ENCODE measurements at regions not wholly inside any gene's neighbourhood (a gene's known extent, or its start where the extent isn't known, plus 50 kb on each side); places are given as distances from the start of the nearest gene placed in this dataset.

DNA sequence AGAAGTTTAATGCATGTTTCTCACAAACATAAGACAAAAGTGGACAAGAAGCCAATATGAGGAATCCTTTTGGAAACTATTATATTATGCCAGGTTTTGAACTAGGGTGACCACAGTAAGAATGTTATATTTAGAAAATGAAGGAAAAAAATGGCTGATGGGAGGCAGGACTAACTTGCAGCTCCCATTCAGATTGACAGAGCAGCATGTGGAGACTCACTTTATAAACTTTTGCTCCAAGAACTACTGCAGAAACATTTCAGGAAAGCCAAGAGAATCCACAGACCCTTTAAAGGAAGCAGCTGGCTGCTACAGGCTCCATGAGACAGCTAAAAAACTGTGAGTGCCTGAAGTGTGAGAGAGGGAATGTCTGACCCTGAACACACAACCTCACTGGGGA, 738.6 kb upstream of the GRIA3 start:
- no peak overlapping the region for H3K9ac ChIP-seq (ENCODE audit: insufficient read depth in 1 of 2, low read depth in 2 of 2, low read length in 2 of 2)
- no peak overlapping the region for H3K4me3 ChIP-seq
- H3K27me3 ChIP-seq (ENCODE audit: control insufficient read depth in 2 of 2, insufficient read depth in 2 of 2, low read length in 2 of 2) = no peaks in the 10 kb centered on the region
- intact Hi-C loops (cut with micrococcal nuclease) (no loop called here), in situ Hi-C loops (cut with MboI) (no loop called here)
- no peaks in the 10 kb centered on the region for H3K9me3 ChIP-seq (replicated peaks; ENCODE audit: control insufficient read depth, insufficient read depth, low read depth, low read length)
- no peak for ATAC-seq
- H3K36me3 ChIP-seq (ENCODE audit: control insufficient read depth, insufficient read depth, low read length) = no peaks in the 10 kb centered on the region
- no peak for FAIRE-seq
- no peak for DNase-seq (ENCODE audit: extremely low read depth in 1 of 4, low spot score in 3 of 4)
- no peaks in the 10 kb centered on the region for H3K4me1 ChIP-seq (replicated peaks in 1 of 2; ENCODE audit: control insufficient read depth in 2 of 2, insufficient read depth in 2 of 2, low read length in 2 of 2)
- ChIA-PET POLR2A (no interaction called here), CTCF (ENCODE audit: low intra/inter-chr PET ratio) (no interaction called here)
- no peak overlapping the region for H3K4me2 ChIP-seq (ENCODE audit: insufficient read depth, low read length)
- no peaks in the 10 kb centered on the region for H4K20me1 ChIP-seq (replicated peaks; ENCODE audit: control insufficient read depth, insufficient read depth, low read length)
- BruUV-seq (replicated peaks) = no TSS peak
- no peak overlapping the region for H2AFZ ChIP-seq (ENCODE audit: low read depth, low read length)
- no peaks in the 10 kb centered on the region for H3K79me2 ChIP-seq (ENCODE audit: control insufficient read depth, insufficient read depth, low read length)
- no peaks in the 10 kb centered on the region for H3K9me1 ChIP-seq (ENCODE audit: control insufficient read depth, insufficient read depth, low read length)
- no peak overlapping the region for H3K27ac ChIP-seq (ENCODE audit: extremely low read depth, low read depth, low read length)
- TF ChIP-seq, protein P1, sequence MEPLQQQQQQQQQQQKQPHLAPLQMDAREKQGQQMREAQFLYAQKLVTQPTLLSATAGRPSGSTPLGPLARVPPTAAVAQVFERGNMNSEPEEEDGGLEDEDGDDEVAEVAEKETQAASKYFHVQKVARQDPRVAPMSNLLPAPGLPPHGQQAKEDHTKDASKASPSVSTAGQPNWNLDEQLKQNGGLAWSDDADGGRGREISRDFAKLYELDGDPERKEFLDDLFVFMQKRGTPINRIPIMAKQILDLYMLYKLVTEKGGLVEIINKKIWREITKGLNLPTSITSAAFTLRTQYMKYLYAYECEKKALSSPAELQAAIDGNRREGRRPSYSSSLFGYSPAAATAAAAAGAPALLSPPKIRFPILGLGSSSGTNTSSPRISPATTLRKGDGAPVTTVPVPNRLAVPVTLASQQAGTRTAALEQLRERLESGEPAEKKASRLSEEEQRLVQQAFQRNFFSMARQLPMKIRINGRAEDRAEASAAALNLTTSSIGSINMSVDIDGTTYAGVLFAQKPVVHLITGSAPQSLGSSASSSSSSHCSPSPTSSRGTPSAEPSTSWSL (CRISPR knock-in tag; IDR thresholded peaks at IDR 0.05; ENCODE audit: borderline replicate concordance) = no peak
- no peak for TF ChIP-seq RNF2 (IDR thresholded peaks at IDR 0.05)
- TF ChIP-seq RFX5 (IDR thresholded peaks at IDR 0.05; ENCODE audit: low read depth, low read length) = no peak
- no peak for TF ChIP-seq NONO (IDR thresholded peaks at IDR 0.05; ENCODE audit: low read depth in 2 of 2, low read length in 1 of 2)
- TF ChIP-seq PTBP1 (IDR thresholded peaks at IDR 0.05; ENCODE audit: low read depth, low read length) = no peak
- TF ChIP-seq ZNF696 (CRISPR knock-in tag; conservative IDR thresholded peaks at IDR 0.05) = no peak

DNA sequence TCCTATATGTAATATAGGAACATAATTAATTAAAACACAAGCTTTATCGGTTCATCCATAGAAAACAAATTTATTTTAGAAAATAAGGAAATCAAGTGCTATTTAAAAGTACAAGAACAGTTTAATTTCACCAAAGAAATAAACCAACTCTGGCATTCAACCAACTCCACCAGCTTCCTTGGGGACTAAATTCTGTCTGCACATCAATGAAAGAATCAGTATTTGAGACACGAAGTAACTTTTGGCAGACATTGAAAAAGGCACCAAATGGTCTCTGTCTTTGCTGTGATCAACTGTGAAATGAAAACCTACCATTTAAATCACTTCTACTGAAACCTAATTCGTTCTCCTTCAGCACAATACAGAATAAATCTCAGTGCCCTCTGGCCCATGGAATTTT, 719.7 kb upstream of the GRIA3 start:
- in situ Hi-C loops (cut with MboI) (no loop called here), intact Hi-C loops (cut with micrococcal nuclease) (no loop called here)
- no peaks in the 10 kb centered on the region for H3K79me2 ChIP-seq (ENCODE audit: control insufficient read depth, insufficient read depth, low read length)
- TF ChIP-seq ZNF780A (CRISPR knock-in tag; IDR thresholded peaks at IDR 0.05) (no peak), ZFX (CRISPR knock-in tag; IDR thresholded peaks at IDR 0.05) (no peak), PHF20 (IDR thresholded peaks at IDR 0.05; ENCODE audit: partially characterized antibody) (no peak), ZNF445 (CRISPR knock-in tag; IDR thresholded peaks at IDR 0.05; ENCODE audit: low read depth) (no peak), ZNF766 (CRISPR knock-in tag; conservative IDR thresholded peaks at IDR 0.05) (no peak), RBBP5 (IDR thresholded peaks at IDR 0.05; ENCODE audit: borderline replicate concordance, insufficient read depth, low read length, poor library complexity, severe bottlenecking) (no peak), ZNF764 (CRISPR knock-in tag; IDR thresholded peaks at IDR 0.05; ENCODE audit: low read depth) (no peak), BCOR (IDR thresholded peaks at IDR 0.05) (no peak), TEAD1 (CRISPR knock-in tag; IDR thresholded peaks at IDR 0.05) (no peak), ZBTB17 (CRISPR knock-in tag; IDR thresholded peaks at IDR 0.05) (no peak)
- no peak overlapping the region for H3K4me2 ChIP-seq (ENCODE audit: insufficient read depth, low read length)
- no peaks in the 10 kb centered on the region for H3K9me1 ChIP-seq (ENCODE audit: control insufficient read depth, insufficient read depth, low read length)
- WGBS (ENCODE audit: insufficient coverage, low coverage, missing lambda C conversion rate) = 0% methylated on average over 3 of the region's 3 CpGs
- no peak for ATAC-seq
- H3K4me3 ChIP-seq = no peak overlapping the region
- H3K27ac ChIP-seq (ENCODE audit: extremely low read depth, low read depth, low read length) = no peak overlapping the region
- H3K36me3 ChIP-seq (ENCODE audit: control insufficient read depth, insufficient read depth, low read length) = no peaks in the 10 kb centered on the region
- H3K9ac ChIP-seq (ENCODE audit: insufficient read depth in 1 of 2, low read depth in 2 of 2, low read length in 2 of 2) = no peak overlapping the region
- DNase-seq (ENCODE audit: extremely low read depth in 1 of 4, low spot score in 3 of 4) = no peak
- no peak overlapping the region for H2AFZ ChIP-seq (ENCODE audit: low read depth, low read length)
- no peaks in the 10 kb centered on the region for H4K20me1 ChIP-seq (replicated peaks; ENCODE audit: control insufficient read depth, insufficient read depth, low read length)
- no peaks in the 10 kb centered on the region for H3K9me3 ChIP-seq (replicated peaks; ENCODE audit: control insufficient read depth, insufficient read depth, low read depth, low read length)
- no peaks in the 10 kb centered on the region for H3K4me1 ChIP-seq (replicated peaks in 1 of 2; ENCODE audit: control insufficient read depth in 2 of 2, insufficient read depth in 2 of 2, low read length in 2 of 2)
- no peak for FAIRE-seq
- no peaks in the 10 kb centered on the region for H3K27me3 ChIP-seq (ENCODE audit: control insufficient read depth in 2 of 2, insufficient read depth in 2 of 2, low read length in 2 of 2)
- no TSS peak for BruUV-seq (replicated peaks)
- POLR2A ChIA-PET = no interaction called here
- CTCF ChIA-PET (ENCODE audit: low intra/inter-chr PET ratio) = no interaction called here

Data from K562 (cell line).